ENCODE measurements at regions not wholly inside any gene's neighbourhood (a gene's known extent, or its start where the extent isn't known, plus 50 kb on each side); places are given as distances from the start of the nearest gene placed in this dataset.

GRCh38 chr4:147400721-147401120, 80.2 kb upstream of the EDNRA start:
- TF ChIP-seq, protein P1, sequence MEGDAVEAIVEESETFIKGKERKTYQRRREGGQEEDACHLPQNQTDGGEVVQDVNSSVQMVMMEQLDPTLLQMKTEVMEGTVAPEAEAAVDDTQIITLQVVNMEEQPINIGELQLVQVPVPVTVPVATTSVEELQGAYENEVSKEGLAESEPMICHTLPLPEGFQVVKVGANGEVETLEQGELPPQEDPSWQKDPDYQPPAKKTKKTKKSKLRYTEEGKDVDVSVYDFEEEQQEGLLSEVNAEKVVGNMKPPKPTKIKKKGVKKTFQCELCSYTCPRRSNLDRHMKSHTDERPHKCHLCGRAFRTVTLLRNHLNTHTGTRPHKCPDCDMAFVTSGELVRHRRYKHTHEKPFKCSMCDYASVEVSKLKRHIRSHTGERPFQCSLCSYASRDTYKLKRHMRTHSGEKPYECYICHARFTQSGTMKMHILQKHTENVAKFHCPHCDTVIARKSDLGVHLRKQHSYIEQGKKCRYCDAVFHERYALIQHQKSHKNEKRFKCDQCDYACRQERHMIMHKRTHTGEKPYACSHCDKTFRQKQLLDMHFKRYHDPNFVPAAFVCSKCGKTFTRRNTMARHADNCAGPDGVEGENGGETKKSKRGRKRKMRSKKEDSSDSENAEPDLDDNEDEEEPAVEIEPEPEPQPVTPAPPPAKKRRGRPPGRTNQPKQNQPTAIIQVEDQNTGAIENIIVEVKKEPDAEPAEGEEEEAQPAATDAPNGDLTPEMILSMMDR (IDR thresholded peaks at IDR 0.05), result no peak
- no peak for TF ChIP-seq POLR2AphosphoS5 (IDR thresholded peaks at IDR 0.05)

Measured in prostate gland (tissue), 2 donors.